RKO (cell line): ENCODE measurements at regions not wholly inside any gene's neighbourhood (a gene's known extent, or its start where the extent isn't known, plus 50 kb on each side); places are given as distances from the start of the nearest gene placed in this dataset.

ENCODE experiments used
- DNase-seq: peaks from one replicate; pipeline ENCODE4 v3.0.0-alpha.2; 2016; ENCODE audit warnings: low spot score

DNA sequence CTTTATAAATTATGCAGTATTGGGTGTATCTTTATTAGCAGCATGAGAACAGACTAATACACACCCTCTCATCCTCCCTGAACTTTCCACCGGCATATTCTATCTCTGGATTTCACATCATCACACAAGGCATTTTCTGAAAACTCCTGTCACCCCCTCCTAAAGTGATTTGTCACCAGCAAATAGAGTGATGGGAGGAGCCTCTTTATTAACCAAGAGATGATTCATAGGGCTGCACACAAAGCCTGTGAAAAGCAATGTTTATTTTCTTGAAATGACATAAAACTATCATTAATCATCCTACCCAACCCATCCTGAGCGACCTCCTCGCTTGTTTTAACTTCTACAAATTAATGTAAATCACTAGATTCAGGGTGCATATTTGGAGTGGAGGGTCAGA lies 394.7 kb upstream of the SULF2 start:
- no peak for DNase-seq

DNA sequence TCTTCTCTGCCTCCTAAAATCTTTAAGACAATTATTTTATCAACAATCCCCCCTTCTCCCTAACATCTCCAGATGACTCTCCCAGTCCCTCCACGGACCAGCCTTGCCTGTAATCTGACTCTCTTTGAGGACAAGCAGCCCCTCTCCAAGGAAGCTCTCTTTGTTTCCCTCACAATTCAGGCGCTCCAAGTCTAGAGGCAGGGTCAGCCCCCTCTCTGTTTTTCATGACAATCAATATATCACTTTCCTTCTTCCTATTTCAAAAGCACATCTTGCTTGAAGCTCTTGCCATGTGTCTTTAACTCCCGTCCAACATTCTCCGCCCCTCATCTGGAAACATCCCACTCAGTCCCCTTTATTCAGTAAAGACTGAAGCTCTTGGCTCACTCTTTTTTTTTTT lies 393.4 kb upstream of the SULF2 start:
- no peak for DNase-seq

DNA sequence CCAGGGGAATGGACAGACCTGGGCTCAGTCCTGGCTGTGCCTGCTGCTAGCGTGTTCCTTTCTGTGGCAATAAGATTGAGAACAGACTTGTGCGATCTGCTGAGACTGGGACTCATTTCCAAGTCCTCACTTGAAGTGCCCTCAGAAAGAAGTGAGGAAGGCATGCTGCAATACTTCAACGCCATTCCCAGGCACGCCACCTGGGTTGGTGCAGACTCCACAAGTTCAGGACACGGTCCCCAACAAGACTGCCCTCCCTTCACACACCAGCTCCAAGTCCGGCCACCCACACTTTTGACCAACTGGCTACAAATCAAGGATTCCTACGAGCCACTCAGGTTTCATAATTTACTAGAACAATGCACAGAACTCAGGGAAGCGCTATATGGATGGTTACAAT lies 391.8 kb upstream of the SULF2 start:
- DNase-seq: no peak

DNA sequence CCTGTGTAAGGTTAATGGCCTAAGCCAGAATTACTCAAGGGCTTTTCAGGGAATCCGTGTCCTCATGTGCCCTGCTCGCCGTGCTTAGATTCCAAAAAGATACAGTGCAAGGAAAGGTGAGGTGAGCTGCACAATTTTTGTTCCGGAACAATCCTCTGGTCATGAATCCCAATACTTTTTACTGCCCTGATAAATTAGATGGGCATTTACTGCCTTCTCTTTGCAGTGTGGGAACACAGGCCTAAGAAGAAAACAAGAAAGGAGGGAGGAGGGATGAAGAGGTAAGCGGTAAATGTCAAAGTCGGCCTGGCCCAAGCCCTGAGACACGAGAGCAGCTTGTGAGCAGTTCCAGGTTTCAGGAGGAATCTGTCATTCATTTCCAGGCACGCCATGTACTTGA lies 390.9 kb upstream of the SULF2 start:
- DNase-seq: no peak

DNA sequence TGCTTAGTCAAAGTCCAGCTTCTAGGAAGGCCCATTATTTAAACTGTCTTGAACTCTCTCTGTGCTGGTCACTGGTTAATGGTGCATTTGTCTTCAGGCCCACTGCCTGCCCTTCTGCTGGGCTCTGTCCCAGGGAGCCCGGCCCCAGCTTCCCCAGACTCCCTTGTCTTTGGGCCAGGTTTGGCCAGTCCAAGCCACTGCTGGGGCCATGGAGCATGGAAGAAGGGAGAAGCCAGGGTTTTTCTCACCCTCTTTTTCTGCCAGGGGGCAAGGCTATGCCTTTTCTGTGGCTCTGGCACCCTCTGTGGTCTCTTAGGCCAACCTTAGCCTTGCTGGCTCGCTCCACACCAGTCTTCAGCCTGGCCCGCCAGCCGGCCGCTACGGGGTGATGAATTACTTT lies 390.0 kb upstream of the SULF2 start:
- no peak for DNase-seq

DNA sequence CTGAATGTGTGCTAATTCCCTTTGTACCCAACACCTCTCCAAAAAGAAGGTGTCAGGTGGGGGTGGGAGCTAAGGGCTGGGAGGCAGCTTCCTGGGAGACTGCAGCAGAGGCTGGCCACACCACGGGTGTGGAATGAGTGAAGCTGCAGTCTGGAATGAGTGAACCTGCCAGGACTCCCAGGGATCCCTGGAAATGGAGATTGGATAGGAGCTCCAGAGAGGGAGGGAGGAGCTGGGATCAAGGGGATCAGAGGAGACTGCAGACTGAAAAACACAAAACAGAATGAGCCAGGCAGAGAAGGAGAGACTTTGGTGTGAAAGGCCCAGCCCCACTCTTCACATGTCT lies 387.0 kb upstream of the SULF2 start:
- no peak for DNase-seq

DNA sequence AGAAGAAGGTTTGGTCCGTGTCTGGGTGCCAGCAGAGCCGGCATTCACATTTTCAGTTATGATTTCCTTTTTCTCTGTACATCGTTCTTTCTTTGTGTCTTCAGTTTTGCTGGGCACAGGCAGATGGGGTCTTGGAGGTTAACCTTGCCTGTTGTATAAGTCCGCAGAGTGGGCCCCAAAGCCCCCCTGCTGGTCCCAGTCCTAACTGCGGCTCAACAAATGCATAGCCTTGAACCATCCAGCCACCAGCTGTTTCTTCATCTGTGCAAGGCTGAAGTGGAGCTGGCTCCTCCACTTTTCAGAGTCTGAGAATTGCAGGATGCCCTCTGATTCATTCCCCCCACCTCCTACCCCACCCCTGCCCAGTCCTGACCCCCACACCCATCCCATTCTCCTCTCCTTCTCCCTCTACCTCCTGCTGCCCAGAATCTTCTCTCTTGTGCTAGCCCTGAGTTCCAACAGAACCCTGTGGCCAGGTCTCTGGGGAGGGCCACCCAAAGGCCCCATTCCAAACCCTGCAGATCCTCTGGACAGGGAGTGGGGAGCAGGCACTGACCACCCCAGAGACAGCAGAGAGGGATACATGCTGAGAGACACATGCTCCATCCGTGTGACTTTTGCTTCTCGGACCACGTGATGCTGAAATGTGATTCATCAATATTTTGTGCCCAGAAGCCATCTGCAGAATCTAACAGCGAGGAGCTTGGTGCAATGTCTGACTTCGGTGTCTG lies 386.5 kb upstream of the SULF2 start:
- DNase-seq: no peak

DNA sequence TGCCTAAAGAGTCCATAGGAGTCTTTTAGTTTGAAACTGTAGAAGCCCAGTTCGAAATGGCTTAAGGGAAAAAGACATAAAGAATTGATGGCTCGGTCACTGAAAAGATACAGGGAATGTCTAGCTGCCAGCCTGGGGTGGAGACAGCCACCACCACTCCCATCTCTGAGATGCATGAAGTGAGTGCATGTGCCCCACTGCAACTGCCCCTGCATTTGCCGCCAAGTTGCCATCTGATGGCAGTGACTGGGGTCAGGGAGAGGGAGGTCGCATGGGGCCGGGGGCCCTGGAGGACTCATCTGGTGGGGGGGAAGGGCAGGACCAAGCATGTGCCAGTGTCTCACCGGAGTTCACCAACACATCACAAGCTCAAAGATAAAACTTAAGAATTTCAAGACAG lies 385.8 kb upstream of the SULF2 start:
- no peak for DNase-seq

DNA sequence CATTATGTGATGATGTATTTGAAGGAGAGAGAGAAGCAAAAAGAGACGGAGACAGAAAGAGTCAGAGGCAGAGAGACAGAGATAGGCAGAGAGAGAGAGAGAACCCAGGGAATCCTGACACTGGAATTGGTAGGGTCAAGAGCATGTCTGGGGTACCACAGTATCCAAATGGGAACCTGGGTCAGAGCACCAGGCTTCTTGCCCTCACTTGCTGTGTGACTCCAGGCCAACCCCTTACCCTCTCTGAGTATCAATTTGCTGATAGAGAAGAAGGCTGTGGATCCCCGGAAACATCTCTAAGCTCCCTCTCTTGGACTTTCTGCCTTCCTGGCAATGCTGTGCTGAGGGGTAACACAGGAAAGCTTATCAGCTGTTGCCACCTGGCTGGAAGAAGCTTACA lies 385.3 kb upstream of the SULF2 start:
- no peak for DNase-seq

DNA sequence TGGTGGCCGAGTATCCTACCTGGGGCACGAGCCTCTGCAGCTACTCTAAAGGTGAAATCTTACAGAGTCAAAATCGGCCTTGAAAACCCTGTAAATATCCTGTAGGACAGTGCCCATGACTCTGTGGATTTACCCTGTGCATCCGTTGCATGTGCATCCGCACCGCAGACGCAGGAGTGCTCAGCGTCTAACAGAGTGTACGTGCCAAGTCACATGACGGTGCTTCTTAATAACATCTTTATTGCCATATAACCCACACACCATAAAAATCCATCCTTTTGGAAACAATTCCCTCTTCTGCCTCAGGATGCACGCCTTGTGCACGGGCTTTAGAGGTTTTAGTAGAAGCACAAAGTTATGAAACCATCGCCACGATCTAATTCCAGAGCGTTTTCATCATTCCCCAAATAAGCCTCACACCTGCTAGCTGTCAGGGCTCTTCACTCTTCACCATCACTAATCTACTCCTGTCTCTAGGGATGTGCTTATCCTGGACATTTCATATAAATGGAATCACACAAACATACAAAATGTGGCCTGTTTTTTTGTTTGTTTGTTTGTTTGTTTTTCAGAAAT lies 384.5 kb upstream of the SULF2 start:
- no peak for DNase-seq

DNA sequence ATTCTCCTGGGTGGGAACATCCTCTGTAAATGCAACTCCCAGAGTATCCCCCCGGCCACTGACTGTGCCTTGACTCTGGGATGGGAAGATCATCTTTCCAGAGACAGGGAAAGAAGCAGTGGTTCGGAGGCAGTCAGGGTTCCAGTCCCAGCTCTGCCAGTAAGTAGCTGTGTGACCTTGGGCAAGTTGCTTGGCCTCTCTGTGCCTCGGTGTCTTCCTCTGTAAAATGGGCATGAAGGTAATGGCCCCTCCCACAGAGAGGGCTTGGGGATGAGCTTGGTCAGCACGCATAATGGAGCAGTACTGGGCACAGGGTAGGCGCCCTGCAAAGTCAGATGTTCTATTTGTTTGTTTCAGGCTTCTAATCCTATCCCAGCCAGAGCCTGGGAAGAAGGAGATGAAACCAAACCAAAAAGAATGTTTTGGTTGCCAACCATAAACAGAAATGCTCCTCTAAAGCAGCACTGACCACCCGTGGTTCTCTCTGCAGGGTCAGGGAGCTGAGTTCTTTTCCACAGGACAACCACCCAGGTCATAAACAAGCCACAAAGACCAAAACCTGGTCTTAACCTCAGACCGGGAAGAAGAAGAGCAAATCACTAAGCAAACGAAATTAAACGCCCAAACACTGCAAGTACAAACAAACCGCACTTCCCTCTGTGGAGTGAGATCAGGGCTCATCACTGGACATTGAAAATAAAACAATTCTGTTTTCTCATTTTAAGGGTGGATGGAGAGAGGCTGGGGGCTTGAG lies 381.0 kb upstream of the SULF2 start:
- no peak for DNase-seq

DNA sequence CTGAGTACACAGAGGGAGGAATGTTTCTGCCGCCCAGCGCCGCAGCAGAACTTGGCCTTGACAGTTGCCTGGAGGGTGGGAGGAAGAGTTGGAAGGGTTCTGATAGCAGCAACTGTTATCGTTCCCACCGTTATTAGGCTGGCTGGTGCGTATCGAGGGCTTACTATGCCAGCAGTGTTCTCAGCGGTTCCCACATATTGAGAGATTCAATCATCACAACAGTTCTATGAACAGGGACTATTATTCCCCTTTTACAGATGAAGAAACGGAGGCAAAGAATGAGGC lies 380.1 kb upstream of the SULF2 start:
- DNase-seq: no peak

DNA sequence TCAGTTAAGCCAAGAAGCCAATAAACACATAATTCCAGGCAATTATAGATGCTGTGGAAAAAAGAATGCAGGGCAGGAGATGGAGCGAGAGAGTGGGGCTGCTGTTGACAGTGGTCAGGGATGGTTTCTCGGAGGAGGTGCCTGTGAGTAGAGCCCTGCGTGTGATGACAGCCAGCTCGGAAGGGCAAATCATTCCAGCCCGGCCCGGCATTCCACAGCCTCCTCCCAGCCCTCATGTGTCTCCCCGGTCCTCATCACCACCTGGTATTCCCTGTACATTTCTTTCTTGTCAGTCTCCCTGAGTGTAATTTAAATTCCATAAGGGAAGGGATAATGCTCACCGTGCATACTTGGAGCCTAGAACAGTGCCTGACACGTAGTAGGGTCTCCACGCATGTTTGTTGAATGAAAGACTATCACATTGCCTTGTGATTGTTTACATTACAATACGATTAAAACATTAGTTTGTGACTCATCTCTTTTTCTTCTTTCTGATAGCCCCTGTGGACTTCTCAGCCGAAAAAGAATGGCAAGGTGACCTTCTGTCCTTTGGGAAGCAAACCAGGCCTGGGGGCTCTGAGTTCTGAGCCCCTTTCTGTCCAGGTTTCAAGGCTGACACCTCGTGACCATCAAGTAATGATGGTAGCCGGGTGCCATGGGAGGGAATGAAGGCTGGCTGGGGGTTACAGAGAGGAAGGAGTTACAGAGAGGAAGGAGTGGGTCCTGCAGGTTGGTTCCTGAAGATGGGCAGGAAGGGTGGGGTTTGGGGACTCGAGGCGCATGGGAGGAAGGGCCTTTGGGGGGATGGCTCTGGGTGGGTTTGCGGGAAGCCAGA lies 379.5 kb upstream of the SULF2 start:
- DNase-seq: no peak

DNA sequence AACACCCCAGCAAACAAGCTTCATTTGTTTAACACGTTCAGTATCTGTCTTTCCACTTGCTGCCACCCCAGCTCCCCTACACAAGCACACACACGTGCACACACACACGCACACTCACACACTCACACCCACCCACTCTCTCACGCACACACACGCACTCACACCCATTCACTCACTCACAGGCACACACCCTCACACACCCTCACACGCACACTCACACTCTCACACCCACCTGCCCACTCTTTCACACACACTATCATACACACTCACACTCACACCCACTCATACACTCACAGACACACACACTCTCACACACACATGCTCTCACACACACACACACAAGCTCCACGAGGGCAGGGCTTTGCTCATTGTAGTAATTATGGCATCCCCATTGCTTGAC lies 378.8 kb upstream of the SULF2 start:
- no peak for DNase-seq

DNA sequence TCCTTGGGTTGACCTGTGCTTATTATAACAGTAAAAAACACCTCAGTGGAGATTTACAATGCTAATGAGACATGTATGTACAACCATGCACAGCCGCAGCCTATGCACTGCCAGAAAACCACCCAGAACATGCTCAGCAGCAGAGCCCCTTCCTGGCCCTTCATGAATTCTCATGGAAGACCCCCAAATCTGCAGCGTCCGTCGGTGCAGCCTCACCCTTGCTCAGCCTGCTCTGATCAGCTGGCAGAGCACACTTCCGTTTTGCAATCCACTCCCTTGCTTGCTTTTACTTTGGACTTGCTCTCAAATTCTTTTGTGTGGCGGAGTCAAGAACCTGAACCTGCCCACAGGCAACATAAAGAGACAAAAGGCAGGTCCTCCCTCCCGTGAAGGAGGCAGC lies 378.2 kb upstream of the SULF2 start:
- DNase-seq: no peak

DNA sequence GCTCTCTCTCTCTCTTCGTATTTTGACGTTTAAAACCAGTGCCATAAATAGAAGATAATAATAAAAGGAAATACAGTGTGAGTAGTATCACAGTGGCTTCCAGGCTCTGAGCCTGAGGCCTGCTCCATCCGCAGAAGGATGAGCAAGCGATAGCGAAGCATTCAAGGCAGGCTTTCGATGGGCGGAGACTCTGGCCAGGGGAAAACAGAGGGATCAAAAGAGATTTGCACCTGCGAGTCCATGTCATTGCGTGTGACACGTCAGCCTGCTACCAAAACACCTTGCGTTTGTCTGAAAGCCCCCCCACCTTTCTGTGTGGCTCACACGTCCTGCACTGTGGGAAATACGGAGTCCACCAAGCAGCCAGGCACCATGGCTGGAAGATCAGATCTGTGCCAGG lies 377.3 kb upstream of the SULF2 start:
- DNase-seq: no peak

DNA sequence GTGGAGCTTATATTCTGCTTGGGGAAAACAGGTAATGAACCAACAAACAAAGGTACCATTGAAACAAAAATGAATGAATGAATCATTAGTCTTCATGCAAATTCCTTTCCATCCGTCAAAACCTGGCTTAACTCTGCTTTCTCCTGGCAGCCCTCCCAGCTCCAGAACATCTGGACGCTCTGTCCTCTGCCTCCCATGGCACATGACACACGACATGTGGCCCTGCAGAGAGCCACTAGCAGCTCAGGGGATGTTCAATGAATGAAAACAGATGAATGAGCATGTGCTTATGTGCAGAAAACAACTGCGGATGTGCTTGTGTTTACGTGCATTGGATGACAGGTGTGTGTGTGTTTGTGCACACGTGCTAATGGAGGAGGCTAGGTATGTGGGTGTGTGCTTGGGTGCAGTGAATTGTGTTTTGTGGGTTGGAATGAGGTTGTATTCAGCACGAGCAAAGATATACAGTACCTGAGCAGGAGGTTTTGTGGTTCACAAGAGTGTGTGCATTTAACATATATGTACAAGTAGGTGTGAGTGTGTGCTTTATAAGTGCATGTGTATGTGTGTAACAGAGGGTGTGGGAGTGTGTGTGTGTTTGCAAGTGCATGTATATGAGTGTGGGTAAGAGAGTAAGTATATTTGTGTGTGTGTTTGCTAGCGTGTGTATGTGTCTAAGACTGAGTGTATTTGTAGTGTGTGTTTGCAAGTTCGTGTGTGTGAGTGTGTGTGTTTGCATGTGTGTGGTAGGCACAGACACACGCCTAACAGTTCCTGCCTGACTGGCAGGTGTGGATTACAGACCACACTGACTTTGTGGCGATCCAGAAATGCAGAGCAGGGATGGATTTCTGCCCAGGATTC lies 374.1 kb upstream of the SULF2 start:
- no peak for DNase-seq

DNA sequence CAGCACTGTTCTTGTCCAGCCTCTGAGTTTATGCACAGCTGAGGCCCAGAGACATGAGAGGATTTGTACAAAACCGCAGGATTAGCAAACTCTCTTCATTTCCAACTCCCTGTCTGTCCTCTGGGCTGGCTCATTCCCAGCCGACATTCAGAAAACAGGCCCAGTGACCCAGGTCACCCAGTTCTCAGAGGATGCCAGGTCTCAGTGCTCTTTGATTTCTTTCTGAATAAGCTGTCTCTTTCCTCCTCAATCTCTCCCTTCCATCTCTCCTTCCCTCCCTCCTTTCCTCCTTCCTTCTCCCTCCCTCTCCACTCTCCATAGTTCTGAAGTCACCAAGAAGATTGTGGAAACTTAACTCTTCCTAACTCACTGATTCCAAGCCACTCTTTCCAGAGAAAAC lies 372.7 kb upstream of the SULF2 start:
- DNase-seq: no peak

DNA sequence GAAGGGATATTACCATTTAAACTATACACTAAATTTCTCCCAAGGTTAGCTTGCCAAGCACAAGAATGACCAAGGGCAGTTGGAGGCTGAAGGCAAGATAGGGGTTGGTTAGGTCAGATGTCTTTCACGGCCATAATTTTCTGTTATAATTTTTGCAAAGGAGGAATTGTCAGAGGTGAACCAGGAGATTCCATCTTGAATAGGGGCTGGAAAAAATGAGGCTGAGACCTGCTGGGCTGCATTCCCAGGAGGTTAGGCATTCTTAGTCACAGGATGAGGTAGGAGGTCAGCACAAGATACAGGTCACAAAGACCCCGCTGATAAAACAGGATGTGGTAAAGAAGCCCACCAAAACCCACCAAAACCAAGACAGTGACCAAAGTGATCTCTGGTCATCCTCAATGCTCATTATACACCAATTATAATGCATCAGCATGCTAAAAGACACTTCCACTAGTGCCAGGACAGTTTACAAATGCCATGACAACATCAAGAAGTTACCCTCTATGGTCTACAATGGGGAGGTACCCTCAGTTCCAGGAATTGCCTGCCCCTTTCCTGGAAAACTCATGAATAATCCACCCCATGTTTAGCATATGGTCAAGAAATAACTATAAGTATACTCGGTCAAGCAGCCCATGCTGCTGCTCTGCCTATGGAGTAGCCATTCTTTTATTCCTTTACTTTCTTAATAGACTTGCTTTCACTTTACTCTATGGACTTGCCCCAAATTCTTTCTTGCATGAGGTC lies 371.8 kb upstream of the SULF2 start:
- no peak for DNase-seq

DNA sequence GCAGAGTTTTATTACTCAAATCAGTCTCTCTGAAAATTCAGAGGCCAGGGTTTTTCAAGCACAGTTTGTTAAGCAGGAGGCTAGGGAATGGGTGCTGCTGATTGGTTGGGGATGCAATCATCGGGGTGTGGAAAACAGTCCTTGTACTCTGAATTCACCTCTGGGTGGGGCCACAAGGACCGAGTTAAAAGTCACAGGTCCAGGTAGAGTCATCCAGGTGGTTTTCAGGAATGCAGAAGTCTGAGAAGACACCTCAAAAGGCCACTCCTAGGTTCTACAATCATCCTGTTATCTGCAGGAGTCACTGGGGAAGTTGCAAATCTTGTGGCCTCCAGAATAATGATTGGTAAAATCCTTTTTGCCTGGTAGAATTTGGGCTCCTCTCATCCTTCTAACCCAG lies 371.2 kb upstream of the SULF2 start:
- no peak for DNase-seq

DNA sequence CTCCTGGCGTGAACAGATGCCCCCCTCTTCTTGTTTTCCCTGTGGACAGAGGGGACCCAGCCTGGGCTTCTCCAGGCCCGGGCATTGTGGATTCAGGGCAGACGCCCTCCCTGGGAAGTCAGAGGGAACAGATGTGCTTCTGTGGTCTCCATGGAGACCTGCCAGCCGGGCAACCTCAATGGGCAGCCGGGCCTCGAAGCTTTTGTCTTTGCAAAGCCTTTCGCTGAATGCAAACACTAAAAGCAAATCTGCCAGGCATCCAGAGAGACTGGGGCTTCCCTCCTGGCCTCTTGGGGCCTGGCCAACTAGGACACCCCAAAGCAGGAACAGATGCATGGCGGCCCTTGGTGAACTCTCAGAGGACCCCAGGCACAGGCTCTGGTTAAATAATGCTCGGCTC lies 370.0 kb upstream of the SULF2 start:
- DNase-seq: no peak
